Gastroesophageal sphincter (tissue), 4 donors: ENCODE measurements at regions not wholly inside any gene's neighbourhood (a gene's known extent, or its start where the extent isn't known, plus 50 kb on each side); places are given as distances from the start of the nearest gene placed in this dataset.
"Not testable (repeated sequence)": the region's sequence is repeated elsewhere in the genome, so short reads cannot be mapped to it uniquely, and the experiment has no call there.

Experiments used
- ATAC-seq: fragments of 150-250 bp; one replicate; pipeline ENCODE4 v1.9.1; 2016; ENCODE audit warnings: mild to moderate bottlenecking, moderate library complexity
- H3K27ac ChIP-seq, 4 donors: fragments of 200-600 bp; sonication (generic) in 3 of 4; 1 replicate in 3 of 4; 2 replicates in 1 of 4; pipeline ENCODE4 v1.5.1; 2016 to 2019
- H3K27me3 ChIP-seq: fragments of 200-600 bp; sonication (generic); one replicate; pipeline ENCODE4 v1.5.1; 2019
- H3K36me3 ChIP-seq, 2 donors: fragments of 200-600 bp; sonication (generic); one replicate each; pipeline ENCODE4 v1.5.1; 2019; ENCODE audit warnings: control low read depth in 1 of 2
- H3K4me1 ChIP-seq, 3 donors: fragments of 200-600 bp; sonication (generic); 1 replicate in 2 of 3; 2 replicates in 1 of 3; pipeline ENCODE4 v1.5.1; 2016 to 2019; ENCODE audit warnings: control low read depth in 2 of 3
- H3K4me3 ChIP-seq, 2 donors: fragments of 200-600 bp; sonication (generic); one replicate each; pipeline ENCODE4 v1.5.1; 2019; ENCODE audit warnings: mild to moderate bottlenecking in 1 of 2, moderate library complexity in 1 of 2
- H3K9me3 ChIP-seq, 3 donors: fragments of 200-600 bp; sonication (generic); one replicate each; pipeline ENCODE4 v1.5.1; 2017 to 2019; ENCODE audit warnings: control low read depth in 2 of 3
- WGBS, 2 donors: methylation state at CpG; one replicate each; pipeline ENCODE4 v1.1.5; 2018; ENCODE audit warnings: low coverage in 1 of 2; 5-methylcytosine and 5-hydroxymethylcytosine counted together

GRCh38 chr1:149274493-149274892 is 171.1 kb upstream of the NBPF9 start:
- ATAC-seq, H3K4me3 ChIP-seq, H3K27me3 ChIP-seq, H3K9me3 ChIP-seq, H3K4me1 ChIP-seq, H3K27ac ChIP-seq, H3K36me3 ChIP-seq: not testable (repeated sequence)
- no CpG with 5 or more reads among the region's 5 CpGs for WGBS, 2 donors

DNA sequence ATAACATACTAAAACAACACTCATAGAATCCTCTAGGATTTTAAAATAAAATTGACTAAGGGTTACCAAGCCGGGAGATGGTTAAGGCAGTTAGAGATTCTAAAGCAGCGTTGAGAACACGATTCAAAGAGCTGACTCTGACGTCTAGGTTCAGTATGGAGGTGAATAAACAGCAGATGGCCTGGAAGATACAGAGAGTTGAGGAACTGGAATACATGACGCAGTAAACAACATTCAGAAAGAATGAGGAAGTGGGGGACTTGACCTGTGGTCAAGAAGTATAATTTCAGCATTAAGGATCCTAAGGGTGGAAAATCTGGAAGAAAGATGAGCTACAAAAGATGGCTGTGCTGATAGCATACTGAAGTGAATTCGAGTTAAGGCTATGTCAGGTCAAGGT is 172.5 kb upstream of the NBPF9 start:
- not testable (repeated sequence) for H3K9me3 ChIP-seq, ATAC-seq, H3K36me3 ChIP-seq, H3K4me3 ChIP-seq, H3K27ac ChIP-seq, H3K4me1 ChIP-seq, H3K27me3 ChIP-seq
- no CpG with 5 or more reads among the region's 6 CpGs for WGBS, 2 donors

GRCh38 chr1:149276496-149276895 is 173.1 kb upstream of the NBPF9 start:
- ATAC-seq, H3K36me3 ChIP-seq, H3K4me3 ChIP-seq, H3K9me3 ChIP-seq, H3K27ac ChIP-seq, H3K4me1 ChIP-seq, H3K27me3 ChIP-seq: not testable (repeated sequence)
- no CpG with 5 or more reads among the region's 5 CpGs for WGBS, 2 donors

GRCh38 chr1:149278156-149278555 is 174.8 kb upstream of the NBPF9 start:
- WGBS, 2 donors, result no CpG with 5 or more reads among the region's 2 CpGs
- not testable (repeated sequence) for H3K27ac ChIP-seq

DNA sequence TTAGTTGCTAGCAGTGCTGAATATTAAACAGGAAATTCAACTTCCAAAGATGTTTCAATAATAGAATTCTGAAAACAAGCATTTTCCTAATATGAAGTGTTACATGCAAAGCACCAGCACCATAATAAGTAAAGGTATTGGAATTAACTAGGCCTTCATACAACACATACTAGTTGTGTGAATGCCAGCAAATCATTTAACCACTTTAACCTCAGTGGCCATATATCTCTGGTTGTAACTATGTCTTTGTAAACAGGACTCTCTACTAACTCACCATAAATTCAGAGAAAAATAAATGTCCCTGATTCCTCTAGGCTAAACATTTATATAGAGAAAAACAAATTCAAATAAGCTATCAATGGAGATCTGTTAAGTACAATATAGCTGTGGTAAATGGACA is 175.7 kb upstream of the NBPF9 start:
- H3K36me3 ChIP-seq, H3K27ac ChIP-seq, H3K4me1 ChIP-seq, ATAC-seq, H3K4me3 ChIP-seq, H3K27me3 ChIP-seq, H3K9me3 ChIP-seq: not testable (repeated sequence)

More at GRCh38 chr1:149278156-149278555, 174.8 kb upstream of the NBPF9 start:
- not testable (repeated sequence) for H3K4me3 ChIP-seq, H3K27me3 ChIP-seq, H3K4me1 ChIP-seq, H3K9me3 ChIP-seq, H3K36me3 ChIP-seq
- peak; percentile 89 for ATAC-seq

- not testable (repeated sequence) for H3K27ac ChIP-seq, ATAC-seq, H3K9me3 ChIP-seq, H3K36me3 ChIP-seq, H3K4me1 ChIP-seq, H3K4me3 ChIP-seq, H3K27me3 ChIP-seq
- WGBS, 2 donors, result no CpG with 5 or more reads among the region's 2 CpGs
These were observed 176.2 kb upstream of the NBPF9 start for GRCh38 chr1:149279512-149279911.

GRCh38 chr1:149284773-149285172 is 181.4 kb upstream of the NBPF9 start:
- no CpG with 5 or more reads among the region's 4 CpGs for WGBS, 2 donors
- H3K4me1 ChIP-seq, H3K27me3 ChIP-seq, H3K27ac ChIP-seq, H3K9me3 ChIP-seq, H3K36me3 ChIP-seq, H3K4me3 ChIP-seq: not testable (repeated sequence)
- peak; percentile 37 for ATAC-seq

GRCh38 chr1:149285205-149285604 is 181.9 kb upstream of the NBPF9 start:
- H3K4me1 ChIP-seq, H3K27me3 ChIP-seq, H3K36me3 ChIP-seq, H3K9me3 ChIP-seq, H3K27ac ChIP-seq, H3K4me3 ChIP-seq: not testable (repeated sequence)
- no CpG with 5 or more reads among the region's 14 CpGs for WGBS, 2 donors
- peak; percentile 45 for ATAC-seq

GRCh38 chr1:149285638-149286037 is 182.3 kb upstream of the NBPF9 start:
- not testable (repeated sequence) for H3K9me3 ChIP-seq, H3K36me3 ChIP-seq, H3K27me3 ChIP-seq, H3K4me1 ChIP-seq
- H3K27ac ChIP-seq, result peak overlapping the region in 1 of 4 donors; percentile 51
- H3K4me3 ChIP-seq, result peak overlapping the region in 1 of 2 donors; percentile 30
- no CpG with 5 or more reads among the region's 38 CpGs for WGBS, 2 donors
- ATAC-seq, result peak; percentile 94

DNA sequence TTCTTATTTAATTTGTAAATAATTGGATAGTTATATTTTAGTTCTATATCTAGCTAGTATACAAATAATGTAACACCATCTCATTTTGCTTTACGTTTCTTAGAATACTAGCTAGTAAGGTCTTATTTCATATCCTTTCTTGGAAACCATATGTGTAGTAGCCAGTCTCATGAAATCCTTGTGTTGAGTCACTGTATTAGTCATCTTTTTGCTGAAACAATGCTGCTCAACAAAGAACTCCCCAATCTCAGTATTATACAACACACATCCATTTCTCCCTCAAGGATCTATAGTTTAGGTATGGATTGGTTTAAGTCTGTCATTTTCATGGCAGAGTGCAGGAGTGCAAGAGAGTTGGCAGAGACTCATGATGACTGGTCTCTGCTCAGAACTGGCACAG is 185.2 kb upstream of the NBPF9 start:
- not testable (repeated sequence) for H3K9me3 ChIP-seq, ATAC-seq, H3K4me3 ChIP-seq, H3K36me3 ChIP-seq, H3K4me1 ChIP-seq, H3K27me3 ChIP-seq, H3K27ac ChIP-seq
- WGBS, 2 donors, result 86% methylated on average over 1 of the region's 1 CpG; no CpG with 5 or more reads in 1 of the 2 donors

DNA sequence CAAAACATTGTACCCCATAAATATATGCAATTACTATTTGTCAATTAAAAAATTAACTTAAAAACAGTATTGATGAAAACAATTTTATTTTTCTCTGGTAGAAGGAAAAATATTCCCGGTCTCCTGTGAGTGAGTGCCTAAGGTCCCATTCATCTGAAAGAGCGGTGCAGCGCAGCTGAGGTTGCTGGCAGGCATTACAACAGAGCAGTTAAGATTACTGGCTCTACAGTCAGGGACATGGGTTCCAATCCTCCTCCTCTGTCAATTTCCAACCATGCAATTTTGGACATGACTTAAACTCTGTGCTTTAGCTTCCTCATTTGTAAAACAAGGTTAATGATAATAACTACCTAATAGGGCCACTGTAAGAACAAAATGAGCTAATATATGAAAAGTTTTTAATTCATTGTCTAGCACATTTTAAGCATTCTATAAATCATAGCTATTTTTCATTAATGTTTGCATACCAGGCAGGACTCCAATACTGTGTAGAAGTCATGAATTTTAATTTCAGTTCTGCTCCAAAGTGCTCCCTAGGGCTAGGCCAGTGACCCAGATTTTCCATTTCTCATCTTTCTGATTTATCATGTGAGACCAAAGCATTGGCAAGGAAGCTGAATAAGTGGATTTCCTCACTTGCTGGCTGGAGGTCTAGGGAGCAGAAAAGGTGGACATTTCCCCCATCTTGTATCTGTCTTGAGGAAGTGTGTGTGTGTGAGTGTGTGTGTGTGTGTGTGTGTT is 174.2 kb upstream of the NBPF19 start:
- not testable (repeated sequence) for H3K4me3 ChIP-seq, H3K36me3 ChIP-seq, H3K9me3 ChIP-seq, H3K27ac ChIP-seq, H3K27me3 ChIP-seq, H3K4me1 ChIP-seq
- WGBS, 2 donors, result no CpG with 5 or more reads among the region's 3 CpGs
- ATAC-seq, result peak; percentile 61

DNA sequence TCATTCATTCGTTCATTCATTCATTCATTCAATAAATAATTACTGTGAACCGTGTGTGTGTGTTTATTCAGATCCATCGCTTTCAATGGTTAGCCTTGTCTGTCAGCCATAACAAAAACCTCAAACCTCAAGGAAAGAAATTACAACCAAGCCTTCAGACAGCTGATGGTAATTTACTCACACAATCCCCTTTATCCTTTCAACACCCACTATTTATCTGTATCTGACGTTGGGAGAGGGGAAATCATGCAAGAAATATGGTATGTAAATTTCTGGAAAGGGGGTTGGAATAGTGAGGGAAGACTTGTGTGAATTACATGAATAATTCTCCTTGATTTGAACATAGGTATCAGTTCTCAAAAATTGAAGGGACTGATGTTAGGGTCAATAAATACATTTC is 173.6 kb upstream of the NBPF19 start:
- WGBS, 2 donors, result 42% methylated on average over 3 of the region's 4 CpGs; no CpG with 5 or more reads in 1 of the 2 donors
- not testable (repeated sequence) for H3K36me3 ChIP-seq, H3K4me3 ChIP-seq, ATAC-seq, H3K27ac ChIP-seq, H3K4me1 ChIP-seq, H3K27me3 ChIP-seq, H3K9me3 ChIP-seq

- WGBS, 2 donors, result no CpG with 5 or more reads among the region's 2 CpGs
- not testable (repeated sequence) for H3K4me3 ChIP-seq
These were observed 170.0 kb upstream of the NBPF19 start for GRCh38 chr1:149304796-149305195.

GRCh38 chr1:149307640-149308039 is 167.2 kb upstream of the NBPF19 start:
- ATAC-seq, H3K27ac ChIP-seq, H3K4me3 ChIP-seq, H3K27me3 ChIP-seq, H3K9me3 ChIP-seq, H3K4me1 ChIP-seq, H3K36me3 ChIP-seq: not testable (repeated sequence)
- no CpG with 5 or more reads among the region's 8 CpGs for WGBS, 2 donors

More at GRCh38 chr1:149304796-149305195, 170.0 kb upstream of the NBPF19 start:
- not testable (repeated sequence) for H3K27ac ChIP-seq, H3K4me1 ChIP-seq, H3K9me3 ChIP-seq, H3K27me3 ChIP-seq, H3K36me3 ChIP-seq
- ATAC-seq, result peak; percentile 66
